ENCODE measurements at regions not wholly inside any gene's neighbourhood (a gene's known extent, or its start where the extent isn't known, plus 50 kb on each side); places are given as distances from the start of the nearest gene placed in this dataset.

GRCh38 chr4:57591073-57591472, 480.9 kb upstream of the IGFBP7 start:
- WGBS (ENCODE audit: low lambda C conversion rate): 35% methylated on average over 4 of the region's 4 CpGs
- no peak for DNase-seq
- no peaks in the 10 kb centered on the region for H3F3A ChIP-seq (replicated peaks; ENCODE audit: insufficient read depth)

DNA sequence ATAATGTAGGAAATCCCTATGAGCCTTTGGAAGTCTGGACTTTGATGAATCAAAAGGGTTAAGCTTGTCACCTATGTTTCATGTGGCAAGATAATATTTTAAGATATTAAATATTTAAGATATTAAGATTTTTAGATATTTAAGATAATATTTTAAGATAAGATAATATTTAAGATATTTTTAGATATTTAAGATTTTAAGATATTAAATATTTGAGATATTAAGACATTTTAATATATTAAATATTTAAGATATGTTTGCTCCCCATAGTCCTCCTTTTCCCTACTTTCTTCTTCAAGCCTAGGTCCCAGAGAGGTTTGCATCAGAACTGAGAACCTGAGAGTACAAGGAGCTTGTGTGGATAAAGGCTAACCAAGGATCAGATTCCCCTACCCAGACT, 478.4 kb upstream of the IGFBP7 start:
- no peaks in the 10 kb centered on the region for H3K36me3 ChIP-seq (replicated peaks in 1 of 2; ENCODE audit: control insufficient read depth in 1 of 2, insufficient read depth in 2 of 2, low read length in 1 of 2)
- no peaks in the 10 kb centered on the region for H3K79me2 ChIP-seq (ENCODE audit: insufficient read depth)
- POLR2A ChIA-PET: no interaction called here
- no peak overlapping the region for H3K27ac ChIP-seq (ENCODE audit: low read depth in 2 of 2, low read length in 1 of 2)
- no peaks in the 10 kb centered on the region for H3K4me1 ChIP-seq (ENCODE audit: control insufficient read depth in 1 of 2, insufficient read depth in 2 of 2, low read depth in 1 of 2, low read length in 1 of 2)
- no peak for TF ChIP-seq ELF1 (IDR thresholded peaks at IDR 0.05)
- TF ChIP-seq EP300 (IDR thresholded peaks at IDR 0.05; ENCODE audit: borderline replicate concordance in 1 of 2, low read depth in 1 of 2, low read length in 1 of 2): no peak
- no peak for TF ChIP-seq FOSL2 (IDR thresholded peaks at IDR 0.05; ENCODE audit: borderline replicate concordance, low read depth)
- TF ChIP-seq MAX (IDR thresholded peaks at IDR 0.05; ENCODE audit: low read depth): no peak
- TF ChIP-seq SIN3A (IDR thresholded peaks at IDR 0.05; ENCODE audit: borderline replicate concordance, low read depth, low read length): no peak
- TF ChIP-seq SMC3 (IDR thresholded peaks at IDR 0.05; ENCODE audit: low read depth, low read length): no peak
- H3K9me2 ChIP-seq: no peaks in the 10 kb centered on the region
- H3K27me3 ChIP-seq (ENCODE audit: insufficient read depth): no peaks in the 10 kb centered on the region
- H3K4me3 ChIP-seq (ENCODE audit: low read depth in 2 of 2, low read length in 1 of 2): no peak overlapping the region
- no peaks in the 10 kb centered on the region for H3K9me3 ChIP-seq
- CTCF ChIA-PET: no interaction called here
- no peak overlapping the region for H3K4me2 ChIP-seq
- H3F3A ChIP-seq (replicated peaks; ENCODE audit: insufficient read depth): no peaks in the 10 kb centered on the region
- no peak for DNase-seq
- H4K20me1 ChIP-seq (ENCODE audit: insufficient read depth): no peaks in the 10 kb centered on the region
- H2AFZ ChIP-seq (ENCODE audit: low read depth): no peak overlapping the region
- H3K9ac ChIP-seq: no peak overlapping the region

More at GRCh38 chr4:57591073-57591472, 480.9 kb upstream of the IGFBP7 start:
- Histone ChIP-seq H3K4me3 (ENCODE audit: low read depth in 2 of 2, low read length in 1 of 2) (no peak overlapping the region), H3K4me2 (no peak overlapping the region), H3K79me2 (ENCODE audit: insufficient read depth) (no peaks in the 10 kb centered on the region), H3K9me2 (no peaks in the 10 kb centered on the region), H4K20me1 (ENCODE audit: insufficient read depth) (no peaks in the 10 kb centered on the region), H2AFZ (ENCODE audit: low read depth) (no peak overlapping the region), H3K9me3 (no peaks in the 10 kb centered on the region), H3K27ac (ENCODE audit: low read depth in 2 of 2, low read length in 1 of 2) (no peak overlapping the region), H3K4me1 (ENCODE audit: control insufficient read depth in 1 of 2, insufficient read depth in 2 of 2, low read depth in 1 of 2, low read length in 1 of 2) (no peaks in the 10 kb centered on the region), H3K27me3 (ENCODE audit: insufficient read depth) (no peaks in the 10 kb centered on the region), H3K36me3 (replicated peaks in 1 of 2; ENCODE audit: control insufficient read depth in 1 of 2, insufficient read depth in 2 of 2, low read length in 1 of 2) (no peaks in the 10 kb centered on the region), H3K9ac (no peak overlapping the region)
- TF ChIP-seq MAX (IDR thresholded peaks at IDR 0.05; ENCODE audit: low read depth): no peak
- ChIA-PET POLR2A (no interaction called here), CTCF (no interaction called here)

DNA sequence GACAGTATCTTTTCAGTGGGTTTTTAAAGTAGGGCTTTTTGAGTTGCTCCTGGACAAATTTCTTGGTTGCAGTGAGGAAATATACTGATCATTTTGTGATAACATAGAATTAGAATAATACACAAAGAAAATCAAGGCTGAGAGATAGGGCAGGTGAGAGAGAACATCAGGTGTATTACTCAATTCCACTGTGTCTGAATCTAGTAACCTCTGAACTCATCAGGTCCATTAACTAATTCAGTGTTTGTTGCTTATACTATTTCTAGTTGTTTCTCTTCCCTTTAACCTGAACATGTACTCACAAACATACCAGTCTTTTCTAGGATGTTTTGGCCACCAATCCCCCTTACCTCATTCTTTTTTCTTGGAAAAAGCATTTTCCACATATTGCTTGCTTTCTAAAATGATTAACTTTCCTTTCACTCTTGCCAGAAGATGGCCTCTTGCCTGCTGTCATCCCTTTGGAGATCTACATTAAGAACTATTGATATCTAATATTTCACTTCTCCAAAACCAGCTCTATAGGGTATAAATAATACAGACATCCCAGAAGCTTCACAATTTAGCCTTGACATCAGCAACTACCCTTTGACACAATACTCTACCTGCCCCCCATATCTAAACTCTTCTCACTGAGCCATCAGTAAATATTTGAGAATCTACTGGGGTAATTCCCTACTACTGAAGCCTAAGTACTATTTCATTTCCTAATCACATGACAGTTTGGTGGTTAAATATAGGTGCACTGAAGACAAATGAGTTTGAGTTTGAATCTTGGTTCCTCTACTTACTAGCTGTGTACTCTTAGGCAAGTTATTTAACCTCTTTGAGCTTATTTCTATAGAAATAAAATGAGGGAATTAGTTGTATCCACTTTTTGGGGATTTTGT, 470.8 kb upstream of the IGFBP7 start:
- ChIA-PET POLR2A (no interaction called here), CTCF (interaction anchor here (0.7 kb wide), 1 partner anchor 26 kb away, joined by 3 read pairs; no protein-coding TSS in a partner anchor)
- Histone ChIP-seq H3K36me3 (replicated peaks in 1 of 2; ENCODE audit: control insufficient read depth in 1 of 2, insufficient read depth in 2 of 2, low read length in 1 of 2) (no peaks in the 10 kb centered on the region), H3K9me3 (no peaks in the 10 kb centered on the region), H3K4me2 (no peak overlapping the region), H3K9me2 (no peaks in the 10 kb centered on the region), H3F3A (replicated peaks; ENCODE audit: insufficient read depth) (no peaks in the 10 kb centered on the region), H3K4me1 (ENCODE audit: control insufficient read depth in 1 of 2, insufficient read depth in 2 of 2, low read depth in 1 of 2, low read length in 1 of 2) (no peaks in the 10 kb centered on the region), H2AFZ (ENCODE audit: low read depth) (no peak overlapping the region), H3K79me2 (ENCODE audit: insufficient read depth) (no peaks in the 10 kb centered on the region), H3K27me3 (ENCODE audit: insufficient read depth) (no peaks in the 10 kb centered on the region), H3K9ac (no peak overlapping the region), H3K27ac (ENCODE audit: low read depth in 2 of 2, low read length in 1 of 2) (no peak overlapping the region), H3K4me3 (ENCODE audit: low read depth in 2 of 2, low read length in 1 of 2) (no peak overlapping the region), H4K20me1 (ENCODE audit: insufficient read depth) (no peaks in the 10 kb centered on the region)
- no peak for DNase-seq
- no peak for TF ChIP-seq GATA2 (CRISPR knock-in tag; IDR thresholded peaks at IDR 0.05)
- TF ChIP-seq RXRA (IDR thresholded peaks at IDR 0.05; ENCODE audit: borderline replicate concordance, low read depth): no peak
- no peak for TF ChIP-seq USF2 (IDR thresholded peaks at IDR 0.05; ENCODE audit: borderline replicate concordance, low read depth, low read length)
- no peak for TF ChIP-seq CHD2 (IDR thresholded peaks at IDR 0.05; ENCODE audit: low read length, partially characterized antibody)
- TF ChIP-seq RFX5 (IDR thresholded peaks at IDR 0.05; ENCODE audit: low read length): no peak
- TF ChIP-seq RAD21 (IDR thresholded peaks at IDR 0.05; ENCODE audit: low read length): no peak
- no peak for TF ChIP-seq POLR2AphosphoS5 (IDR thresholded peaks at IDR 0.05; ENCODE audit: low read depth, low read length)
- no peak for TF ChIP-seq IRF3 (IDR thresholded peaks at IDR 0.05; ENCODE audit: low read depth, low read length)
- TF ChIP-seq TEAD4 (IDR thresholded peaks at IDR 0.05; ENCODE audit: borderline replicate concordance, insufficient read depth): no peak
- no peak for TF ChIP-seq MAX (IDR thresholded peaks at IDR 0.05; ENCODE audit: low read depth)
- no peak for TF ChIP-seq NFIC (IDR thresholded peaks at IDR 0.05; ENCODE audit: borderline replicate concordance)
- TF ChIP-seq MEF2A (IDR thresholded peaks at IDR 0.05; ENCODE audit: borderline replicate concordance, low read depth): no peak
- TF ChIP-seq SMC3 (IDR thresholded peaks at IDR 0.05; ENCODE audit: low read depth, low read length): no peak

Data from SK-N-SH (cell line).